Left renal cortex interstitium (tissue), 4 donors: ENCODE measurements at regions not wholly inside any gene's neighbourhood (a gene's known extent, or its start where the extent isn't known, plus 50 kb on each side); places are given as distances from the start of the nearest gene placed in this dataset.

Experiments used
- DNase-seq, 4 donors: peaks; one replicate each; pipeline ENCODE4 v3.0.0-alpha.2; 2013; ENCODE audit warnings: low read depth in 4 of 4, low spot score in 2 of 4, missing footprints in 1 of 4

GRCh38 chr6:104003803-104004516, 855.8 kb downstream of the HACE1 start:
- no peak for DNase-seq

GRCh38 chr6:103995571-103995970, 864.1 kb downstream of the HACE1 start:
- DNase-seq = no peak

GRCh38 chr6:103983860-103984259, 875.9 kb downstream of the HACE1 start:
- DNase-seq = no peak

- DNase-seq = no peak
These were observed 876.7 kb downstream of the HACE1 start for GRCh38 chr6:103983011-103983410.

GRCh38 chr6:103982574-103982973, 877.1 kb downstream of the HACE1 start:
- DNase-seq = no peak

GRCh38 chr6:103979308-103979707, 880.4 kb downstream of the HACE1 start:
- no peak for DNase-seq

- no peak for DNase-seq
These were observed 922.3 kb downstream of the HACE1 start for GRCh38 chr6:103937389-103937788.

GRCh38 chr6:103925317-103925716, 934.4 kb downstream of the HACE1 start:
- DNase-seq = peak in 2 of 4 donors; percentile 0 to 1

- DNase-seq = no peak
These were observed 949.7 kb downstream of the HACE1 start for GRCh38 chr6:103910018-103910417.

GRCh38 chr6:103908898-103909297, 950.8 kb downstream of the HACE1 start:
- DNase-seq = no peak

- no peak for DNase-seq
These were observed 964.6 kb downstream of the HACE1 start for GRCh38 chr6:103895136-103895535.

GRCh38 chr6:103893141-103893581, 966.6 kb downstream of the HACE1 start:
- DNase-seq = no peak

GRCh38 chr6:103886951-103887350, 972.8 kb downstream of the HACE1 start:
- DNase-seq = no peak

GRCh38 chr6:103885446-103885845, 974.3 kb downstream of the HACE1 start:
- no peak for DNase-seq

- no peak for DNase-seq
These were observed 979.9 kb downstream of the HACE1 start for GRCh38 chr6:103879800-103880199.

GRCh38 chr6:103875221-103875620, 984.5 kb downstream of the HACE1 start:
- DNase-seq = no peak

- DNase-seq = no peak
These were observed 985.1 kb downstream of the HACE1 start for GRCh38 chr6:103874575-103874974.

GRCh38 chr6:103872678-103873077, 987.0 kb downstream of the HACE1 start:
- DNase-seq = no peak

GRCh38 chr6:103872233-103872632, 987.5 kb downstream of the HACE1 start:
- no peak for DNase-seq

GRCh38 chr6:103870970-103871369, 988.7 kb downstream of the HACE1 start:
- no peak for DNase-seq

GRCh38 chr6:103862297-103862696, 997.4 kb downstream of the HACE1 start:
- no peak for DNase-seq

- DNase-seq = no peak
These were observed 1001.7 kb downstream of the HACE1 start for GRCh38 chr6:103858003-103858402.

- DNase-seq = no peak
These were observed 1004.0 kb downstream of the HACE1 start for GRCh38 chr6:103855750-103856149.
